K562 (cell line): ENCODE measurements at regions not wholly inside any gene's neighbourhood (a gene's known extent, or its start where the extent isn't known, plus 50 kb on each side); places are given as distances from the start of the nearest gene placed in this dataset.

Experiments
- ATAC-seq: fragments of 200-7000 bp; cut with Tn5 transposase; 3 replicates; pipeline ENCODE4 v1.9.1; 2020; ENCODE audit warnings: moderate library complexity
- BruUV-seq: library from RNA; stranded (reverse); fragments of 400-500 nt; replicated peaks from 2 replicates; lab custom pipeline; 2021; lab: Mats Ljungman, UMichigan
- CTCF ChIA-PET: fragments of 300-600 bp; formaldehyde crosslinking; extraction: SDS; loops from one replicate; lab custom pipeline; 2021; ENCODE audit warnings: low intra/inter-chr PET ratio; lab: Yijun Ruan, JAX
- POLR2A ChIA-PET: fragments of 300-600, 350-650 bp; sonication (Branson Sonifier 250); formaldehyde crosslinking; extraction: SDS; loops from one replicate; lab custom pipeline; 2021; ENCODE audit warnings: antibody characterized with exemption, inconsistent platforms; lab: Yijun Ruan, JAX
- DNase-seq, 4 experiments: peaks; one replicate each; pipeline versions ENCODE4 v3.0.0 to v3.0.0-alpha.2; 2011 to 2018; ENCODE audit warnings: low spot score in 3 of 4, mixed read lengths in 3 of 4; ENCODE audit errors: extremely low read depth in 1 of 4
- FAIRE-seq: peaks from 2 replicates; lab custom pipeline; 2011; peaks lifted over from hg19 to GRCh38; lab: Jason Lieb, UNC
- H2AFZ ChIP-seq: 2 replicates; pipeline ENCODE4 v1.6.0; 2011; ENCODE audit warnings: low read depth, low read length, control low read depth, inconsistent platforms
- H3K27ac ChIP-seq: fragments of 200-600 bp; 3 replicates; pipeline ENCODE4 v1.8.0; 2011; ENCODE audit warnings: low read depth, mild to moderate bottlenecking, control low read depth, inconsistent platforms, low read length, moderate library complexity, mixed read lengths; ENCODE audit errors: extremely low read depth
- H3K27me3 ChIP-seq, 2 experiments: fragments of 300-600 bp in 1 of 2; 2 replicates in 1 of 2; 3 replicates in 1 of 2; pipeline versions ENCODE4 v1.6.0 to v1.8.0; 2011; ENCODE audit warnings: inconsistent platforms in 2 of 2, low read length in 2 of 2, mild to moderate bottlenecking in 1 of 2, mixed read lengths in 1 of 2, moderate library complexity in 1 of 2; ENCODE audit not compliant: control insufficient read depth in 2 of 2, insufficient read depth in 2 of 2
- H3K36me3 ChIP-seq: fragments of 300-600 bp; 3 replicates; pipeline ENCODE4 v1.8.0; 2011; ENCODE audit warnings: mild to moderate bottlenecking, low read length, inconsistent platforms; ENCODE audit not compliant: control insufficient read depth, insufficient read depth
- H3K4me1 ChIP-seq, 2 experiments: fragments of 200-600 bp in 1 of 2; replicated peaks in 1 of 2; 2 replicates in 1 of 2; 3 replicates in 1 of 2; pipeline versions ENCODE4 v1.5.1 to v1.8.0; 2011; ENCODE audit warnings: inconsistent platforms in 2 of 2, low read length in 2 of 2, mild to moderate bottlenecking in 1 of 2, mixed read lengths in 1 of 2, moderate library complexity in 1 of 2; ENCODE audit not compliant: control insufficient read depth in 2 of 2, insufficient read depth in 2 of 2
- H3K4me2 ChIP-seq: 2 replicates; pipeline ENCODE4 v1.6.1; 2011; ENCODE audit warnings: low read length, control low read depth, inconsistent platforms, mixed read lengths; ENCODE audit not compliant: insufficient read depth
- H3K4me3 ChIP-seq: fragments of 200-600 bp; sonication (generic), shearing (Covaris generic); 2 replicates; pipeline ENCODE4 v1.5.1; 2016; ENCODE audit warnings: control low read depth, inconsistent platforms
- H3K79me2 ChIP-seq: fragments of 200-600 bp; 3 replicates; pipeline ENCODE4 v1.8.0; 2011; ENCODE audit warnings: low read length, inconsistent platforms; ENCODE audit not compliant: control insufficient read depth, insufficient read depth
- H3K9ac ChIP-seq, 2 experiments: 2 replicates each; pipeline versions ENCODE4 v1.6.0 to v1.6.1; 2011; ENCODE audit warnings: low read depth in 2 of 2, low read length in 2 of 2, control low read depth in 1 of 2, inconsistent platforms in 1 of 2, mild to moderate bottlenecking in 1 of 2, mixed read lengths in 1 of 2; ENCODE audit not compliant: insufficient read depth in 1 of 2
- H3K9me1 ChIP-seq: one replicate; pipeline ENCODE4 v1.6.0; 2011; ENCODE audit warnings: inconsistent platforms, mild to moderate bottlenecking, low read length, moderate library complexity; ENCODE audit not compliant: control insufficient read depth, insufficient read depth
- H3K9me3 ChIP-seq: replicated peaks from 2 replicates; pipeline ENCODE4 v1.5.1; 2011; ENCODE audit warnings: low read depth, low read length, inconsistent platforms; ENCODE audit not compliant: control insufficient read depth, insufficient read depth
- H4K20me1 ChIP-seq: replicated peaks from 2 replicates; pipeline ENCODE4 v1.6.1; 2011; ENCODE audit warnings: low read length, inconsistent platforms, mixed read lengths; ENCODE audit not compliant: control insufficient read depth, insufficient read depth
- ELF1 ChIP-seq: fragments of 200-800 bp; sonication (Bioruptor generic); IDR thresholded peaks from 2 replicates; pipeline ENCODE4 v1.6.1; 2016; ENCODE audit warnings: missing genetic modification characterization, missing compliant biosample characterization
- FUS ChIP-seq: fragments of 200-400 bp; formaldehyde crosslinking; optimal IDR thresholded peaks from 2 replicates; pipeline ENCODE3; 2017; ENCODE audit warnings: low read depth, low read length
- HNRNPUL1 ChIP-seq: fragments of 200-400 bp; formaldehyde crosslinking; IDR thresholded peaks from 2 replicates; pipeline ENCODE4 v1.6.1; 2017; ENCODE audit warnings: low read length
- NR3C1 ChIP-seq: sonication (generic); formaldehyde crosslinking; IDR thresholded peaks from 2 replicates; pipeline ENCODE4 v1.8.1; 2022; ENCODE audit warnings: missing genetic modification reagents
- NUFIP1 ChIP-seq: fragments of 450-650 bp; IDR thresholded peaks from 2 replicates; pipeline ENCODE4 v1.6.1; 2018; ENCODE audit not compliant: partially characterized antibody
- PHF8 ChIP-seq: fragments of 200-600 bp; sonication (generic); IDR thresholded peaks from 2 replicates; pipeline ENCODE4 v1.6.1; 2012; ENCODE audit warnings: mixed run types, mild to moderate bottlenecking, inconsistent platforms, low read length, moderate library complexity, borderline replicate concordance
- SUPT5H ChIP-seq: fragments of 450-650 bp; IDR thresholded peaks from 2 replicates; pipeline ENCODE4 v1.6.1; 2016
- ZKSCAN3 ChIP-seq: fragments of 250-450 bp; sonication (Bioruptor Pico); IDR thresholded peaks from 2 replicates; pipeline ENCODE4 v1.4.0; 2020
- WGBS: fragments of 100-300 bp; shearing (Covaris generic); methylation state at CpG from one replicate; pipeline ENCODE4 v1.1.6; 2016; ENCODE audit warnings: low coverage, mixed read lengths; ENCODE audit not compliant: insufficient coverage; ENCODE audit errors: missing lambda C conversion rate; 5-methylcytosine and 5-hydroxymethylcytosine counted together
- in situ Hi-C: fragments of 300-500 bp; cut with MboI; formaldehyde crosslinking; loops from 4 replicates; pipeline ENCODE4 v1.15.0; 2018; ENCODE audit warnings: inconsistent platforms, mixed read lengths
- intact Hi-C: fragments of 100-400 bp; cut with micrococcal nuclease; formaldehyde crosslinking; loops from 2 replicates; pipeline ENCODE4 v1.14.2; 2022
- TF ChIP-seq, protein P1 (sequence below), 2 experiments: fragments of 450-650 bp; IDR thresholded peaks; 2 replicates each; pipeline ENCODE4 v1.6.1; 2016
- TF ChIP-seq, protein P2 (sequence below): fragments of 450-650 bp; formaldehyde crosslinking; IDR thresholded peaks from 2 replicates; pipeline ENCODE4 v1.4.0; 2022; ENCODE audit warnings: mild to moderate bottlenecking, moderate library complexity
- TF ChIP-seq, protein P3 (sequence below): fragments of 450-650 bp; IDR thresholded peaks from 2 replicates; pipeline ENCODE4 v1.6.1; 2016; ENCODE audit warnings: mild to moderate bottlenecking

DNA sequence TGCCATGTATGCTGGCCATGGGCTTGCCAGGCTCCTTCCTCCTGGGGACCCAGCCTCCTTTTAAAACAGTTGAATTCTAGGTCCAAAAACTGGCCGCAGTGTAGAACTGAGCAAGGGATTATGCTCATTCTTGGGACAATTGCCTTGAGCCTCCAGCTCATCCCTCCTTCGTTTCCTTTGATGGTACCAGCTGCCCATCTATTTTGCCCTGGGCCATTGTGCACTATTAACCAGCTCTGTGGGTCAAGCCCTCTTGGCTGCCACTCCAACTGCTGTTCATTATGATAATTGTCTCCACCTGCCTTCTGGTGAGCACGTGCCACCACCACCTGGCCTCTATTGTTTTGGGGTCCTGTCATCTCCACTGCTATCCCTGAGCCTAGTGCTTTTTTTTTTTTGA is 75.8 kb upstream of the SYN2 start:
- in situ Hi-C loops, result no loop called here
- POLR2A ChIA-PET, result interaction anchor here (1.0 kb wide), 1 partner anchor 16 kb away, joined by 3 read pairs; no protein-coding TSS in a partner anchor
- TF ChIP-seq ELF1 (tag) (no peak), NUFIP1 (no peak), PHF8 (no peak)

DNA sequence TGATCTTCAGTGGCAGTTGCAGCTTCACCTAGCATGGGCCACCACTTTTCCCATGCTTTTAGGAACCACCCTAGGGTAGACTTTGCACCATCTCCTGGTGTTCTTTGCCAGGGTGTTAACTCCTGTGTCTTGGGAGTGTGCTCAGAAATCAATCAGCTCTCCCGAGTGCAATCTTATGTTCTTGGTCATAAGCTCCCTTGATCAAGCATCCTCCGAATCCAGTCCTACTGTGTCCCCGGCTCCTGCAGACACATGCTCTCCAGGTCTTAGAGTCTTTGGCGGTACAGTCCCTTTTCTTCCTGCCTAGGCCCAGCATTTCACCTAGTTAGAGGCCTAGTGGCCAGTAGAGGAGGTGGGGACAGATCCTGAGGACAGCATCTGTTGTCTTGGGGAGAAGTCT is 74.7 kb upstream of the SYN2 start:
- Histone ChIP-seq H3K9me1 (peaks cover 3% of the 10 kb centered on the region), H3K79me2 (no peaks in the 10 kb centered on the region), H3K36me3 (no peaks in the 10 kb centered on the region), H3K27me3 (peaks cover 4 to 22% of the 10 kb centered on the region in 2 experiments; a peak in 4 of 5 replicates), H2AFZ (no peak overlapping the region), H3K4me1 (no peaks in the 10 kb centered on the region), H3K9ac (no peak overlapping the region), H3K4me3 (no peak overlapping the region), H3K9me3 (no peaks in the 10 kb centered on the region), H4K20me1 (no peaks in the 10 kb centered on the region), H3K27ac (no peak overlapping the region), H3K4me2 (no peak overlapping the region)
- no peak for ATAC-seq
- no peak for FAIRE-seq
- no TSS peak for BruUV-seq
- in situ Hi-C loops, result no loop called here
- intact Hi-C loops, result no loop called here
- 2% methylated on average over 4 of the region's 4 CpGs for WGBS
- ChIA-PET POLR2A (no interaction called here), CTCF (no interaction called here)
- TF ChIP-seq ZKSCAN3 (CRISPR knock-in tag), result no peak
- TF ChIP-seq FUS, result no peak
- TF ChIP-seq, protein P1, sequence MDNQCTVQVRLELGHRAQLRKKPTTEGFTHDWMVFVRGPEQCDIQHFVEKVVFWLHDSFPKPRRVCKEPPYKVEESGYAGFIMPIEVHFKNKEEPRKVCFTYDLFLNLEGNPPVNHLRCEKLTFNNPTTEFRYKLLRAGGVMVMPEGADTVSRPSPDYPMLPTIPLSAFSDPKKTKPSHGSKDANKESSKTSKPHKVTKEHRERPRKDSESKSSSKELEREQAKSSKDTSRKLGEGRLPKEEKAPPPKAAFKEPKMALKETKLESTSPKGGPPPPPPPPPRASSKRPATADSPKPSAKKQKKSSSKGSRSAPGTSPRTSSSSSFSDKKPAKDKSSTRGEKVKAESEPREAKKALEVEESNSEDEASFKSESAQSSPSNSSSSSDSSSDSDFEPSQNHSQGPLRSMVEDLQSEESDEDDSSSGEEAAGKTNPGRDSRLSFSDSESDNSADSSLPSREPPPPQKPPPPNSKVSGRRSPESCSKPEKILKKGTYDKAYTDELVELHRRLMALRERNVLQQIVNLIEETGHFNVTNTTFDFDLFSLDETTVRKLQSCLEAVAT (IDR thresholded peaks at IDR 0.05), result no peak
- TF ChIP-seq, protein P2, sequence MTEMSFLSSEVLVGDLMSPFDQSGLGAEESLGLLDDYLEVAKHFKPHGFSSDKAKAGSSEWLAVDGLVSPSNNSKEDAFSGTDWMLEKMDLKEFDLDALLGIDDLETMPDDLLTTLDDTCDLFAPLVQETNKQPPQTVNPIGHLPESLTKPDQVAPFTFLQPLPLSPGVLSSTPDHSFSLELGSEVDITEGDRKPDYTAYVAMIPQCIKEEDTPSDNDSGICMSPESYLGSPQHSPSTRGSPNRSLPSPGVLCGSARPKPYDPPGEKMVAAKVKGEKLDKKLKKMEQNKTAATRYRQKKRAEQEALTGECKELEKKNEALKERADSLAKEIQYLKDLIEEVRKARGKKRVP (CRISPR knock-in tag), result no peak
- TF ChIP-seq, protein P3, sequence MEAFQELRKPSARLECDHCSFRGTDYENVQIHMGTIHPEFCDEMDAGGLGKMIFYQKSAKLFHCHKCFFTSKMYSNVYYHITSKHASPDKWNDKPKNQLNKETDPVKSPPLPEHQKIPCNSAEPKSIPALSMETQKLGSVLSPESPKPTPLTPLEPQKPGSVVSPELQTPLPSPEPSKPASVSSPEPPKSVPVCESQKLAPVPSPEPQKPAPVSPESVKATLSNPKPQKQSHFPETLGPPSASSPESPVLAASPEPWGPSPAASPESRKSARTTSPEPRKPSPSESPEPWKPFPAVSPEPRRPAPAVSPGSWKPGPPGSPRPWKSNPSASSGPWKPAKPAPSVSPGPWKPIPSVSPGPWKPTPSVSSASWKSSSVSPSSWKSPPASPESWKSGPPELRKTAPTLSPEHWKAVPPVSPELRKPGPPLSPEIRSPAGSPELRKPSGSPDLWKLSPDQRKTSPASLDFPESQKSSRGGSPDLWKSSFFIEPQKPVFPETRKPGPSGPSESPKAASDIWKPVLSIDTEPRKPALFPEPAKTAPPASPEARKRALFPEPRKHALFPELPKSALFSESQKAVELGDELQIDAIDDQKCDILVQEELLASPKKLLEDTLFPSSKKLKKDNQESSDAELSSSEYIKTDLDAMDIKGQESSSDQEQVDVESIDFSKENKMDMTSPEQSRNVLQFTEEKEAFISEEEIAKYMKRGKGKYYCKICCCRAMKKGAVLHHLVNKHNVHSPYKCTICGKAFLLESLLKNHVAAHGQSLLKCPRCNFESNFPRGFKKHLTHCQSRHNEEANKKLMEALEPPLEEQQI, result no peak
- TF ChIP-seq HNRNPUL1, result no peak
- no peak for TF ChIP-seq NR3C1 (CRISPR knock-in tag)
- no peak for TF ChIP-seq SUPT5H
- DNase-seq, result no peak

More for the DNA sequence above, 75.8 kb upstream of the SYN2 start:
- WGBS, result 1% methylated on average over 3 of the region's 3 CpGs
- no peaks in the 10 kb centered on the region for H3K9me3 ChIP-seq
- no peak overlapping the region for H3K4me3 ChIP-seq
- DNase-seq (no peak), ATAC-seq (no peak), FAIRE-seq (no peak)
- CTCF ChIA-PET, result no interaction called here
- peaks cover 0 to 22% of the 10 kb centered on the region in 2 experiments; a peak in 3 of 5 replicates for H3K27me3 ChIP-seq
- H4K20me1 ChIP-seq, result no peaks in the 10 kb centered on the region
- H3K79me2 ChIP-seq, result no peaks in the 10 kb centered on the region
- H3K4me1 ChIP-seq, result no peaks in the 10 kb centered on the region
- peaks cover 3% of the 10 kb centered on the region for H3K9me1 ChIP-seq
- H3K27ac ChIP-seq, result no peak overlapping the region
- no peak overlapping the region for H2AFZ ChIP-seq
- no peak overlapping the region for H3K9ac ChIP-seq
- H3K4me2 ChIP-seq, result no peak overlapping the region
- intact Hi-C loops, result no loop called here
- H3K36me3 ChIP-seq, result no peaks in the 10 kb centered on the region
- no TSS peak for BruUV-seq
